T-cell (primary cell): ENCODE measurements at regions not wholly inside any gene's neighbourhood (a gene's known extent, or its start where the extent isn't known, plus 50 kb on each side); places are given as distances from the start of the nearest gene placed in this dataset.
A peak's percentile ranks its signal among the peaks of the same experiment; 100 is the strongest.

Source experiments
- ATAC-seq, 4 experiments: fragments of 200-7000 bp in 3 of 4; fragments of 150-1000 bp in 1 of 4; cut with Tn5 transposase; replicated peaks in 1 of 4; 1 replicate in 3 of 4; 2 replicates in 1 of 4; pipeline ENCODE4 v1.10.0; 2021; ENCODE audit warnings: moderate library complexity in 3 of 4, mild to moderate bottlenecking in 2 of 4, moderate number of reproducible peaks in 1 of 4
- CTCF ChIA-PET, 2 donors: fragments of 300-600 bp; sonication (Branson Sonifier 250); formaldehyde crosslinking; loops; one replicate each; lab custom pipeline; 2022; ENCODE audit warnings: antibody characterized with exemption in 2 of 2; lab: Charles Lee
- POLR2A ChIA-PET, 2 donors: fragments of 300-600 bp; sonication (Branson Sonifier 250); formaldehyde crosslinking; loops; one replicate each; lab custom pipeline; 2022; ENCODE audit warnings: antibody characterized with exemption in 2 of 2; lab: Charles Lee
- DNase-seq, 35 experiments: peaks; one replicate each; pipeline versions ENCODE4 v3.0.0 to v3.0.0-alpha.2; 2013 to 2023
- H3K27ac ChIP-seq: one replicate; pipeline ENCODE4 v1.5.1; 2013; ENCODE audit warnings: low read length
- H3K27me3 ChIP-seq, 2 experiments: replicated peaks in 1 of 2; 1 replicate in 1 of 2; 2 replicates in 1 of 2; pipeline versions ENCODE4 v1.6.1 to v1.7.0; 2013; ENCODE audit warnings: low read length in 1 of 2, mixed read lengths in 1 of 2; ENCODE audit not compliant: control insufficient read depth in 2 of 2, insufficient read depth in 2 of 2; ENCODE audit errors: extremely low read depth in 1 of 2
- H3K36me3 ChIP-seq, 2 donors: 1 replicate in 1 of 2; 2 replicates in 1 of 2; pipeline versions ENCODE4 v1.6.1 to v1.7.0; 2013; ENCODE audit warnings: low read length in 1 of 2; ENCODE audit not compliant: control insufficient read depth in 2 of 2, insufficient read depth in 1 of 2; ENCODE audit errors: extremely low read depth in 1 of 2
- H3K4me1 ChIP-seq, 2 experiments: 1 replicate in 1 of 2; 2 replicates in 1 of 2; pipeline versions ENCODE4 v1.6.1 to v1.7.0; 2013; ENCODE audit warnings: low read length in 2 of 2, mixed read lengths in 1 of 2; ENCODE audit not compliant: insufficient read depth in 2 of 2, control insufficient read depth in 1 of 2; ENCODE audit errors: extremely low read depth in 1 of 2
- H3K4me3 ChIP-seq, 2 donors: 1 replicate in 1 of 2; 2 replicates in 1 of 2; pipeline versions ENCODE4 v1.5.1 to v1.7.0; 2013; ENCODE audit warnings: mild to moderate bottlenecking in 2 of 2, low read length in 1 of 2, moderate library complexity in 1 of 2; ENCODE audit not compliant: control insufficient read depth in 1 of 2; ENCODE audit errors: extremely low read depth in 1 of 2
- H3K9me3 ChIP-seq: 2 replicates; pipeline ENCODE4 v1.7.0; 2013
- H3K27ac Mint-ChIP-seq, 2 donors: one replicate each; pipeline ENCODE4 v1.8.0; 2020 to 2021; ENCODE audit warnings: mild to moderate bottlenecking in 2 of 2, mixed read lengths in 2 of 2
- H3K27me3 Mint-ChIP-seq, 2 donors: one replicate each; pipeline ENCODE4 v1.8.0; 2021 to 2022; ENCODE audit warnings: mixed read lengths in 2 of 2
- H3K36me3 Mint-ChIP-seq: one replicate; pipeline ENCODE4 v1.8.0; 2021; ENCODE audit warnings: mixed read lengths
- H3K4me1 Mint-ChIP-seq, 3 donors: one replicate each; pipeline ENCODE4 v1.8.0; 2020 to 2022; ENCODE audit warnings: mixed read lengths in 3 of 3, mild to moderate bottlenecking in 1 of 3
- H3K4me3 Mint-ChIP-seq, 3 donors: one replicate each; pipeline ENCODE4 v1.8.0; 2020 to 2022; ENCODE audit warnings: mild to moderate bottlenecking in 3 of 3, mixed read lengths in 3 of 3, moderate library complexity in 3 of 3
- H3K9me3 Mint-ChIP-seq, 3 donors: one replicate each; pipeline ENCODE4 v1.8.0; 2020 to 2022; ENCODE audit warnings: mixed read lengths in 3 of 3
- WGBS: methylation state at CpG from one replicate; pipeline ENCODE4 v1.1.5; 2013; ENCODE audit warnings: missing lambda C conversion rate; ENCODE audit not compliant: insufficient coverage; 5-methylcytosine and 5-hydroxymethylcytosine counted together

GRCh38 chr16:9206156-9206555, 114.7 kb downstream of the HAPSTR1 start:
- Mint-ChIP-seq H3K9me3 (no peaks in the 10 kb centered on the region), H3K27me3 (peaks cover 10 to 20% of the 10 kb centered on the region in 2 donors), H3K4me1 (no peaks in the 10 kb centered on the region), H3K27ac (no peak overlapping the region), H3K4me3 (no peak overlapping the region), H3K36me3 (no peaks in the 10 kb centered on the region)
- Histone ChIP-seq H3K36me3 (no peaks in the 10 kb centered on the region), H3K9me3 (no peaks in the 10 kb centered on the region), H3K27me3 (peaks cover 0 to 13% of the 10 kb centered on the region in 2 experiments), H3K4me3 (no peak overlapping the region), H3K4me1 (no peaks in the 10 kb centered on the region), H3K27ac (no peak overlapping the region)
- 63% methylated on average over 1 of the region's 3 CpGs for WGBS
- ChIA-PET POLR2A (no interaction called here), CTCF (no interaction called here)
- DNase-seq = no peak
- no peak for ATAC-seq

GRCh38 chr16:9212621-9213020, 121.2 kb downstream of the HAPSTR1 start:
- Mint-ChIP-seq H3K4me1 (no peaks in the 10 kb centered on the region), H3K4me3 (no peak overlapping the region), H3K27ac (no peak overlapping the region), H3K36me3 (no peaks in the 10 kb centered on the region), H3K9me3 (no peaks in the 10 kb centered on the region), H3K27me3 (peaks cover 12 to 13% of the 10 kb centered on the region in 2 donors)
- Histone ChIP-seq H3K36me3 (no peaks in the 10 kb centered on the region), H3K4me1 (no peaks in the 10 kb centered on the region), H3K27ac (no peak overlapping the region), H3K27me3 (peaks cover 0 to 3% of the 10 kb centered on the region in 2 experiments), H3K9me3 (no peaks in the 10 kb centered on the region), H3K4me3 (no peak overlapping the region)
- ChIA-PET CTCF (no interaction called here), POLR2A (no interaction called here)
- no peak for DNase-seq
- ATAC-seq = no peak
- WGBS = 58% methylated on average over 5 of the region's 5 CpGs

- peaks cover 0 to 5% of the 10 kb centered on the region in 2 experiments for H3K27me3 ChIP-seq
- DNase-seq (no peak), ATAC-seq (no peak)
- H3K27ac Mint-ChIP-seq = no peak overlapping the region
- WGBS = 13% methylated on average over 1 of the region's 6 CpGs
- H3K4me3 ChIP-seq = no peak overlapping the region
- no peak overlapping the region for H3K27ac ChIP-seq
- H3K36me3 Mint-ChIP-seq = no peaks in the 10 kb centered on the region
- no peaks in the 10 kb centered on the region for H3K4me1 Mint-ChIP-seq
- peaks cover 0 to 6% (median 0%) of the 10 kb centered on the region in 3 donors for H3K9me3 Mint-ChIP-seq
- H3K4me1 ChIP-seq = no peaks in the 10 kb centered on the region
- H3K27me3 Mint-ChIP-seq = peaks cover 1 to 7% of the 10 kb centered on the region in 2 donors
- H3K9me3 ChIP-seq = no peaks in the 10 kb centered on the region
- CTCF ChIA-PET = no interaction called here
- POLR2A ChIA-PET = no interaction called here
- H3K36me3 ChIP-seq = no peaks in the 10 kb centered on the region
- no peak overlapping the region for H3K4me3 Mint-ChIP-seq
These were observed 128.4 kb downstream of the HAPSTR1 start for GRCh38 chr16:9219813-9220212.

GRCh38 chr16:9225527-9226316, 134.3 kb downstream of the HAPSTR1 start:
- peaks cover 0 to 8% of the 10 kb centered on the region in 2 experiments for H3K27me3 ChIP-seq
- H3K4me3 Mint-ChIP-seq = no peak overlapping the region
- ATAC-seq (no peak), DNase-seq (peak in 1 of 35 experiments; percentile 1)
- H3K27ac ChIP-seq = no peak overlapping the region
- H3K27ac Mint-ChIP-seq = no peak overlapping the region
- 22% methylated on average over 3 of the region's 5 CpGs for WGBS
- ChIA-PET CTCF (interaction anchor here in 1 of 2 donors (0.5 kb wide), 1 partner anchor 268 kb away, joined by 3 read pairs; no protein-coding TSS in a partner anchor), POLR2A (no interaction called here)
- H3K4me3 ChIP-seq = no peak overlapping the region
- no peaks in the 10 kb centered on the region for H3K4me1 ChIP-seq
- no peaks in the 10 kb centered on the region for H3K36me3 ChIP-seq
- H3K9me3 ChIP-seq = no peaks in the 10 kb centered on the region
- no peaks in the 10 kb centered on the region for H3K36me3 Mint-ChIP-seq
- H3K9me3 Mint-ChIP-seq = peaks cover 0 to 6% (median 0%) of the 10 kb centered on the region in 3 donors
- H3K4me1 Mint-ChIP-seq = no peaks in the 10 kb centered on the region
- peaks cover 8 to 15% of the 10 kb centered on the region in 2 donors for H3K27me3 Mint-ChIP-seq

- H3K27ac Mint-ChIP-seq = no peak overlapping the region
- no peaks in the 10 kb centered on the region for H3K9me3 ChIP-seq
- no peak overlapping the region for H3K4me3 Mint-ChIP-seq
- DNase-seq = no peak
- ChIA-PET POLR2A (no interaction called here), CTCF (no interaction called here)
- H3K27me3 Mint-ChIP-seq = peaks cover 8 to 19% of the 10 kb centered on the region in 2 donors
- H3K36me3 ChIP-seq = no peaks in the 10 kb centered on the region
- H3K9me3 Mint-ChIP-seq = peaks cover 0 to 6% (median 0%) of the 10 kb centered on the region in 3 donors
- no peaks in the 10 kb centered on the region for H3K4me1 Mint-ChIP-seq
- no peak overlapping the region for H3K4me3 ChIP-seq
- H3K36me3 Mint-ChIP-seq = no peaks in the 10 kb centered on the region
- WGBS = no CpG with 5 or more reads among the region's 7 CpGs
- no peak overlapping the region for H3K27ac ChIP-seq
- peaks cover 0 to 8% of the 10 kb centered on the region in 2 experiments for H3K27me3 ChIP-seq
- ATAC-seq = no peak
- H3K4me1 ChIP-seq = no peaks in the 10 kb centered on the region
These were observed 135.5 kb downstream of the HAPSTR1 start for GRCh38 chr16:9226924-9227323.

GRCh38 chr16:9231039-9231438, 139.6 kb downstream of the HAPSTR1 start:
- H3K4me1 ChIP-seq = no peaks in the 10 kb centered on the region
- H3K4me3 ChIP-seq = no peak overlapping the region
- ChIA-PET POLR2A (no interaction called here), CTCF (no interaction called here)
- H3K9me3 ChIP-seq = no peaks in the 10 kb centered on the region
- H3K4me1 Mint-ChIP-seq = no peaks in the 10 kb centered on the region
- WGBS = 44% methylated on average over 1 of the region's 2 CpGs
- H3K27ac ChIP-seq = no peak overlapping the region
- peaks cover 19 to 21% of the 10 kb centered on the region in 2 donors for H3K27me3 Mint-ChIP-seq
- H3K36me3 Mint-ChIP-seq = no peaks in the 10 kb centered on the region
- DNase-seq = no peak
- H3K9me3 Mint-ChIP-seq = peaks cover 0 to 4% (median 0%) of the 10 kb centered on the region in 3 donors
- H3K27ac Mint-ChIP-seq = no peak overlapping the region
- ATAC-seq = no peak
- H3K36me3 ChIP-seq = no peaks in the 10 kb centered on the region
- H3K4me3 Mint-ChIP-seq = no peak overlapping the region
- peaks cover 0 to 8% of the 10 kb centered on the region in 2 experiments for H3K27me3 ChIP-seq
